GM19397 (cell line): ENCODE measurements at regions not wholly inside any gene's neighbourhood (a gene's known extent, or its start where the extent isn't known, plus 50 kb on each side); places are given as distances from the start of the nearest gene placed in this dataset.
"Not testable (repeated sequence)": the region's sequence is repeated elsewhere in the genome, so short reads cannot be mapped to it uniquely, and the experiment has no call there.

Experiments
- ATAC-seq: cut with Tn5 transposase; IDR thresholded peaks from one replicate; pipeline ENCODE4 v1.9.1; 2021; ENCODE audit warnings: mild to moderate bottlenecking, moderate library complexity; ENCODE audit not compliant: unreplicated experiment

DNA sequence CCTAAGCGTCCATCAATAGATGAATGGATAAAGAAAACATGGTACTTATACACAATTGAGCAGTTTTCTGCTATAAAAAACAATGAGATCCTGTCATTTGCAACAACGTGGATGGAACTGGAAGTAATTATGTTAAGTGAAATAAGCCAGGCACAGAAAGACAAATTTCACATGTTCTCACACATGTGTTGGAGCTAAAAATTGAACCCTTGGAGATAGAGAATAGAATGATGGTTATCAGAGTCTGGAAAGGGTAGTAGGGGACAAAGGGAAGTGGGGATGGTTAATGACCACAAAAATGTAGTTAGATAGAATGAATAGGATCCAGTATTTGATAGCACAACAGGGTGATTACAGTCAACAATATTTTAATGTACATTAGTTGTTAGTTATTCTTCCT is 1033.5 kb downstream of the HACE1 start:
- no peak for ATAC-seq

DNA sequence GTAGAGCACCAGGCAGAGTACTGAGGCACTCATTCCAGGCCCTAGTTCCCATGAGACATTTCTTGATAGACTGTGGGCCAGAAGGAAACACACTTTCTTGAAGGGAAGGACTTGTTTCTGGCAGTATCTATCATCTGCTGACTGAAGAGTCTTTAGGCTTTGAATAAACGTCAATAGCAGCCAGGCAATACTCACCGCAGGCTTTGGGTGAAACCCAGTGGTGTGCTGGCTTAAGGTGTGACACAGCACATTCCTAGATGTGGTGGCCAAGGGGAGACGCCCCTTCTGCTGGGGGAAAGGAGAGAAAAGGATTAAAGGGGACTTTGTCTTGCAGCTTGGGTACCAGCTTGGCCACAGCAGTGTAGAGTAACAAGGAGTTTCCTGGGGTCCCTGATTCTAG is 1039.6 kb downstream of the HACE1 start:
- no peak for ATAC-seq

DNA sequence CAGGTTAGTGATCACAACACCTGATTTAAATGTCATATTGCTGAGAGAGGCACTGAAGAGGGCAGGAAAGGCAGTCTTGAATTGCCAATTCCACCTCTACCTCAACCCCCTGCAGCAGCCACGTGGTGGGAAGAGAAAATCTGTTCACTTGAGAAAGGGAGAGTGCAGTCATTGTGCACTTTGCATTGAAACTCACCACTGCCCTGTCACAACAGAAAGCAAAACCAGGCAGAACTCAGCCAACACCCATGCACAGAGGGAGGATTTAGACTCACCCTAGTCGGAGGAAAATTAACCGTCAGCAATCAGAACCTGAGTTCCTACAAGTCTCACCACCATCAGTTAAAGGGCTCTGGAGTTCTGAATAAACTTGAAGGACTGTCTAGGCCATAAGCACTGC is 1040.2 kb downstream of the HACE1 start:
- ATAC-seq, result no peak

DNA sequence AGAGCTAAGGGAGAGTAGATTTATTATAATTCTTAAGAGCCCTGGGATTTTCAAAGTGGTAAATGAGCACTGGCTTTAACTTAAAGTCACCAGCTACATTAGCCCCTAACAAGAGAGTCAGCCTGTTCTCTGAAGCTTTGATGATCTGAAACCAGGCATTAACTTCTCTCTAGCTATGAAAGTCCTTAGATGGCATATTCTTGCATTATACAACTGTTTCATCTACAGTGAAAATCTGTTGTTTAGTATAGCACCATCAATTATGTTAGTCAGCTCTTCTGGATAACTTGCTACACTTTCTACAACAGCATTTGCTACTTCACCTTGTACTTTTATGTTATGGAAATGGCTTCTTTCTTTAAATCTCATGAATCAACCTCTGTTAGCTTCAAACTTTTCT is 1046.7 kb downstream of the HACE1 start:
- no peak for ATAC-seq

DNA sequence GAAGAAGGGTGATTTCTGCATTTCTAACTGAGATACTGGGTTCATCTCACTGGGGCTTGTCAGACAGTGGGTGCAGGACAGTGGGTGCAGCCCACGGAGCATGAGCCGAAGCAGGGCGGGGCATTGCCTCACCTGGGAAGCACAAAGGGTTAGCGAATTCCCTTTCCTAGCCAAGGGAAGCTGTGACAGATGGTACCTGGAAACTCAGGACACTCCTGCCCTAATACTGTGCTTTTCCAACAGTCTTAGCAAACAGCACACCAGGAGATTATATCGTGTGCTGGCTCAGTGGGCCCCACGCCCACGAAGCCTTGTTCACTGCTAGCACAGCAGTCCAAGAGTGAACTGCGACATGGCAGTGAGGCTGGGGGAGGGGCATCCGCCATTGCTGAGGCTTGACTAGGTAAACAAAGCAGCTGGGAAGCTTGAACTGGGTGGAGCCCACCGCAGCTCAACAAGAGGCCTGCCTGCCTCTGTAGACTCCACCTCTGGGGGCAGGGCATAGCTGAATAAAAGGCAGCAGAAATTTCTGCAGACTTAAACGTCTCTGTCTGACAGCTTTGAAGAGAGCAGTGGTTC is 1057.7 kb downstream of the HACE1 start:
- not testable (repeated sequence) for ATAC-seq

DNA sequence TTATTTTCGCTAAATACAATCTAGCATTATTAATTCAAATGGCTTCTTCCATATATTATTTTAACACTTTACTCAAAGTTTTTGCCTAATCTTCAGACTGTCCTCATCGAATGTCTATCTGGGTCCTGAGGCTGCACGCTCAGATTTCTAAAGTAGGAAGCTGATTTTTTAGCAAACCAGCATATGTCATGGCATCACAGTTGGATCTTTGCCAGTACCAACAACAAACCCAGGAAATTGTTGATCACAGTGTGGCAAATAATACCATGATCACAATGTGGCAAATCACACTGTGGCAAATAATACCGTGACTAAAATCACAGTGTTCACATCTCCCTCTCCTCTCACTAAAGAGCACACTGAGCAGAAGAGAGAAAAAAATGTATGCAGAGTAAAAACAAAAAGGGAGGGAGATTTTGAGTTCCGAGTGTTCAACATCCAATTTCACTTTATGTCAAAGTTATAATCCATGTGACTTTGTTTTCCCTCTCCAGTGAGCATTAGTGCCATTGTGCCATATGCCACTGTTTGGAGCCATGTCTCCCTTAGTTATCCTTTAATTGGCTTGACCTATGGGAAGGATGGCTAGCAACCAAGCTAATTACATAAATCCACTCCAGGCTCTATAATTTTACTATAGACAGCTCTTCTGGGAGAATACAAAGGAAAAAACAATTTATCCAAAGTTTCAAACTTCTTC is 1059.6 kb downstream of the HACE1 start:
- no peak for ATAC-seq

DNA sequence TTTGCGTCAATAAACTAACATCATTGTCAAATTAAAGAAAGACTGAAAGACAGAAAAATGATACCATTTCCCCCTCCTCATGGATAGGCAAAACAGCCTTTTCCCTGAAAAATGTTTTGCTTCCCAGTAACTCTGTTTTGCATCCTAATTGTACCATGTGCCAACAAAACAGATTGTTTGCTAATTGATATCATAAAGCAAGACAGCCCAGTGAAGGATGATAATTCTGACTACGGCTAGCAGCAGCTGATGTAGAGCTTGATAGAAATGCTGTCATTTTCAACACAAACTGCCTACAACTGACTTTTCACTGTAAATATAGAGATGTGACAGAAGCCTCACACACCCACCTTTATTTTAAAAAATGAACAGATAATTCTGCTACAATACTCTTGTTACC is 1061.6 kb downstream of the HACE1 start:
- no peak for ATAC-seq

DNA sequence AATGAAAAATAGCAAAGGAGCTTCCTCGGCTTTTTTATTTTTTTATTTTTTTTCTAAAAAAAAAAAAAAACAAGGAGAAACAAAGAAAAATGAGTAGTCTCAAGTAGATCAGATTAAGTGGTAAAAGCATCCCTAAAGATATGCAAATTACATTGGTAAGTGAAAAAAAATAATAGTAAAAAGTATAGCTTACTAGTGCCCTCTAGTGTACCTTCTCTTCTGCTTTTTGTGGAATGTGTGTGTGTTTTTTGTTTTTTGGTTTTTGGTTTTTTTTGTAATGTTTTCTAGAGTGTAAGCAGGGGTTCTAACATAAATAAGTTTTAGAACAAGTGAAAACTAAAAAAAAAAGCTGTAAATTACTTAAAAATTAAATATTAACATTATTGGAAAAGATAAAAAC is 1062.0 kb downstream of the HACE1 start:
- no peak for ATAC-seq

DNA sequence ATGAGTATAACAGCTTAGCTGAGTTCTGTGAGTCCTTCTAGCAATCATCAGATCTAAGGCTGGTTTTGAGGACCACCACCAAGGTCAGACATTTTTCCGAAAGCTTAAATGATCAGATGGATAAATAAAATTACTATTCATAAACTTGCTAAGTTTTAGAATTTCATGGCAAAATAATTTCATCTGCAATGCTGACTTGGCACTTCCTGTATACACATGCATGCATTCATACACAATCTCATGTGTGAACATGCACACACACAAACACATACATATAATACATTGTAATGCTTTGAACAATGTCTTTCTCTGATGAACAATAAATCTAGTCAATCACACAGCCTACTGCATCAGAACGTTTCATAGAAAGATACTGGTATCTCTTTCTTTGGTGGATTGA is 1068.3 kb downstream of the HACE1 start:
- ATAC-seq, result no peak

DNA sequence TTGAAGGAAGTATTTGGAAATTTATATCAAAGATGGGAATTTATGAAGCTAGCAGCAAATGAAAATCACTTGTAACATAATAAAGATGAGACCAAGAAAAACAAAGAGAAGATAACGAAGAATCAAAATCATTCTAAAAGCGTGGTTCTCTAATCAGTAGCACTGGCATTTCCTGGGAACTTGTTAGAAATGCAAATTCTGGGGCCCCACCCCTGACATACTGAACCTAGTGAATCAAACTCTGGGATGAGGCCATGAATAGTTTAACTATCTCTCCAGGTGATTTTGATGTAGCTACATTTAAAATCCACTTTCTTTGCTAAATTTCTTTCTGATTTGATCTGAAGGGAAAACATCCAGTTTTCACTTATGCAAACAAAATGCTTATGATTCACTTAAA is 1075.6 kb downstream of the HACE1 start:
- ATAC-seq, result no peak

DNA sequence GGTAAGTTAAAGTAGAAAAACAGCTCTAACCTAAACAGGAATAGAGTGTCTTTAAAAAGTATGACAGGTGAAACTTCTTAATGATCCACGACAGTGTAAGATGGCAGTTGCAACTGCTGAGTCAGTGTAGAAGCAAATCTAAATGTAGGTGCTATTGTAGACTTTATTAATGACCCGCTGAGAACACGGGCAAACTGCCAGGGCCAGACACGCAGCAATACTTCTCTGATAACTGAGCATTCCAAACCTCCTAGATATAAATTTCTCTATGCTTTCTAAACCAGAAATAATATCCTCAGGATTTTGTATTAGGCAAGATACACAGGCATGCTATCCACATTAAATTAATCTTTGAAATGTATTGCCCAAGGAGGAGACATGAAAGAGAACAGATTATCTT is 1076.4 kb downstream of the HACE1 start:
- no peak for ATAC-seq

DNA sequence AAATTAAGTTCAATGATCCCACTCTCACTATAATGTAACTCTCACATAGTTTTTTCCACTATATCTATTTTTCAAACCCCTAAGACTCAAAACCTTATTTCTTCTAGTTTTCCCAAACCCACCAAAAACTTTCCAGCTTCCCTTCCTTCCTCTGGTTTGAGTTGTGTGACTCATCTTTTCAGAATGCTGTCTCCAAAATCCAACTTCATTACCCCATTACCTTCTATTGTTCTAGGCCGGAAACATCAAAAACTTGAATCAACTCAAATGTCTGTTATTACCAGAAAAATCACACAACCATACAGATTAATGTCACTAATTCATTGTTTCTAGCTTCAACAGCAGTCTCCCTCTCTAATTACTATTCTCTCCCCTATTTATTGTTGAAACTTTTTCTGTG is 1090.3 kb downstream of the HACE1 start:
- ATAC-seq, result no peak

DNA sequence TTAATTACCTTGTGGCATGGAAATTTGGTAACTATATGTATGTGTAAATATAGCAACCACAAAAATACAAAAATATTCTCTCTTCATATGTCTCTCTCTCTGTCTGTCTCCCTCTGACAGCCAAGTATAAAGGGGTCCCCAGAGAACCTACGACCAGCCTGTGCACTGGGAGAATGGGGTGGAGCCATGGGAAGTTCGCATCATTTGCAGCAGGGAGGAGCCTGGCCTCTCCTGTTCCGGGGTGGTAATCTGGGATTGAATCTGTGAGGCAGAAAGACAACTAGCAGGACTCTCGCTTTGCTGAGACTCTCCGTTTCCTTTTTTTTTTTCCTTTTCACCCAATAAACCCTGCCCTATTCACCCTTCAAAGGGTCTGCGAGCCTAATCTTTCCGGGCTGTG is 1109.1 kb downstream of the HACE1 start:
- ATAC-seq, result no peak

DNA sequence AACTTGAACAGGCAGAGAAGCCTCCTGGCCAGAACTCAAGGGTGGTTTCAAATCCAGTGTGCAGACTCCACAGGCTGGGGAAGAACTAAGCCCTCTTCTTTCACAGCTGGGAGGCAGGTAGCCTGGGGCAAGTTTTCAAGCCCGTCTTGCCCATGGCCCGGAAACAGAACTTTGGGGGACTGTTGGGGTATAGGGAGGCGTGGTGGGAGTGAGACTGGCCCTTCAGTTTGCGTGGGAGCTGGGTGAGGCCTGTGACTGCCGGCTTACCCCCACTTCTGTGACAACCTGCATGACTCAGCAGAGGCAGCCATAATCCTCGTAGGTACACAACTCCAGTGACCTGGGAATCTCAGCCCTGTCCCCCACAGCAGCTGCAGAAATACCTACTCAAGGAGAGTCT is 1125.7 kb downstream of the HACE1 start:
- ATAC-seq, result no peak

DNA sequence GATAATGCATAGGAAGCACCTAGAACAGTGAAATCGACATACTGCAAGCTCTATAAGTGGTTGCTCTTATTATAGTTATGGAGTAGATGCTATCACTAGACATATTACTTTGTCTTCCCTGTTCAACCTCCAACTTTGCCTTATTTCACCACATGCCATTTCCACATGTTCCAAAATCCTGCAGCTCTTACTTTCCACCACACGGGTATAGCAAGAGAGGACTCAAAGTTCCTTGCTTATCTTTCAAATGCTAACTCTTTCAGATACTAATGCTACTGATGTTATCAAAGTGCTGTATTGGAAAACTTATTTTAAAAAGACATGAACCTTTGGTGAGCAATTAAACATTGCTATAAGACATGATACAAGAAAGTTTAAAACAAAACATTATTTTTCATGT is 1130.1 kb downstream of the HACE1 start:
- no peak for ATAC-seq

DNA sequence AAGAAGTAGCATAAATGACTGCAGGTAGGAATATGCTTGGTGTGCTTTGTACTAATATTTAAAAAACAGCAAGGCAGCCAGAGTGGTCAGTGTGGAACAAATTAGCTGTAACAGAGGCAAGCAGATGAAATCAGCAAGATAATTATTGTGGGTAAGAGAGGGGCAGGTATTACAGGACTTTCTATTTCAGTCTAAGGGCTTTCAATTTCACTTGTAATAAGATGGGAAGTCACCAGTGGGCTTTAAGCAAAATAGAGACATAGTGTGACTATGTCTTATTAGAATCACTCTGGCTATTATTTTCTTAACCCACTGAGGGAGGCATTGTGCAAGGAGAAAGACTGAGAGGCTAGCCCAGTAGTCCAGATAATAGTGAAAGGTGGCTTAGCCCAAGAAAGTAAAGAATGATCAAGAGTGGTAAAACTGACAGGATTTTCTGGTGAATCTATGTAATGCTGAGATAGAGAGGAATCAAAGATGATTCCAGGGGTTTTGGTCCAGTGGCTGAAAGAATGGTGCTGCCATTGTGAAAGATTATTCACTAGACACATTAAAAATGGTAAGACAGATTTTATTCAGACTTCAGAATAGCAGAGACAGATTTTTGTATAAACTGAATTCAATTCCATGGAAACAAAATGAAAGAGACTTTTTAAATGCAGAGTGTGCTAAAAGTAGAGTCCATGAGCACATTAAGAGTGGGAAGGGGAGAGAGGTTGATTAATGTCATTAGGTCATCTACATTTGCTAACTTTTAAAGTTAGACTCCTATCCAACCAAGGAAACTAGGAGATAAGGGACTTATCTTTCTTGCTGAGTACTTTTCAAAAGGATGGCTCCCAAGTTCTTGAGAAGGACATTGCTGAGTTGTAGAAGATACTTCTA is 1136.0 kb downstream of the HACE1 start:
- no peak for ATAC-seq

DNA sequence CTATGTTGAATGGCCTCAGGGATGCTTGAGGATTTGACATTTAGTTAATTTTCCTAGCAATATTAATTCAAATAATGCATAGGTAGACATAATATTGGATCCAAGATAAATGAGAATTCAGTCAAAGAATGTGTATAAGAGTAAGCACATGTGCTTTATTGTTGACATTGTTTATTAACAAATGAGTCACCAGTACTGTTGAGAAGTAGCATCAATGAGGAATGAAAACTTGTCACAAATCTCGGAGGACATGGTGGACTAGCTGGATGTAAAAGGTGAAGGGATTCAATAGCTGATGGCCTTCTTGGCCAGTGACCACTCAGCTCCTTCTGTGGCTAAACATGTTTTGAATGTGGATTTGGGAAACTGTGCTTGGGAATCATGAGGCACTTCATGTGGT is 1137.0 kb downstream of the HACE1 start:
- ATAC-seq, result no peak

DNA sequence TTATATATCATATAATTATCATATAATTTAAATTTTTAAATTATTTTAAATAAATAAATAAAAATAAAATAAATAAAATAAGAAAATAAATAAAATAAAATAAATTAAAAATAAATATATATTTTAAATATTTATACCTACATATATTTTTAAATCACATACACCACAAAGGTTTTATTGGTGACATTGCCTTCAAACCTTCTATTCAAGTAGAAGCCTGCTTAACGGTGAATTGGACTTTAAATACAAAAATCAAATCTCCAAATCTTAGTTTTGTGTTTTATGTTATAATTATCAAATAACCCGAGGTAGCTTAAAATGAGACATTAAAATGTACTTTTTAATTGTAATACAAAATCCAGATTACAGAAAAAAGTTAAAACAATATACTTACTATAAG is 1137.8 kb downstream of the HACE1 start:
- ATAC-seq, result no peak

DNA sequence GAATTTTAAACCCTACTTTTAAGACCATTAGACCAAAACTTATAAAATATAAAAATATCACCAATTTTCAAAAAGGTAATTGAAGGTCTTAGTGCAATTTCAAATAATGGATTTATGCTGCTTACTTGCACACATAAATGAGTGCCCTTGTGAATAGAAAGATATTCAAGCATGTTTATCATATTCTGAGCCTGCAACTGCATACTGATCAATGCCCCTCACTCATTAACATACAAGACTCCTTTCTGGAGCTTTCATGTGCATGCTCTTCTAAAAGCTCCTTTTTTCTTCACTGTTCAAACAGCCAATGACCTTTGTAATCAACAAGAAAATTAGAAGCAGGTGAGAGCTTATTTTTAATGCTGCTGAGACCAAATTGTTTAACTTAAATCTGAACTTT is 1139.3 kb downstream of the HACE1 start:
- no peak for ATAC-seq

DNA sequence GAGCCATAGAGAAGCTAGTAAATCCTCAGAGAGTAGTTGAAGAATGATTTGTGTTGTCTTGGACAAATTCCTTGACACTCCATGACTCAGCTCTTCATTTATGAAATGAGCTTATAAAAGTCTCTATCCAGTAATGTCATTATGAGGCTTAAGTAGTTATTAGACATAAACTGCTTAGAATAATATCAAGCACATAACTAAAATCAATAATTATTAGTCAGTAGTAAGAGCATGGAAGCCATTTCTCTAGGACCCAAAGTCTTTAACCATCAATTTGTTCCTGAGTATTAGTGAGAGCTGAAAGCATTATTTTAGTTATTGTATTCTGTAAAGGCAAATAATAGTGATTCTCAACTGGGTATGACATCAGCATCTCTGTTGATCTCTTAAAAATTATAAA is 1140.2 kb downstream of the HACE1 start:
- no peak for ATAC-seq

DNA sequence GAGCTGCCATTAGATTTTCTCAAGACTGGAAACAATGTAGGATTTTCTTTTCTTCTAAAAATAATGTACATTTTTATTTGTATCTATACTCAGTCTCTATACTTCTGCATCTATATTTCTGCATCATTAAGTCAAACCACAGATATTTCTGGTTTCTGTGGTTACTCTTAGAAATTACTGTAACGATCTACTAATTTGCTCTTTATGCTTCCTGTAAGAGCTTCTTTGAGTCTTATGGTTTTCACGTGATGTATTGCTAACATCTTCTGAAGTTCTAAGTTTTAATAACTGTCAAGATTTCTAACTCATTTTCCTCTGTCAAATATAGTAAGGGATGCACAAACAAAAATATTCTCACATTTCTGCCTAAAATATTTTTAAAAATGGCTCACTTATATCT is 1144.5 kb downstream of the HACE1 start:
- no peak for ATAC-seq

DNA sequence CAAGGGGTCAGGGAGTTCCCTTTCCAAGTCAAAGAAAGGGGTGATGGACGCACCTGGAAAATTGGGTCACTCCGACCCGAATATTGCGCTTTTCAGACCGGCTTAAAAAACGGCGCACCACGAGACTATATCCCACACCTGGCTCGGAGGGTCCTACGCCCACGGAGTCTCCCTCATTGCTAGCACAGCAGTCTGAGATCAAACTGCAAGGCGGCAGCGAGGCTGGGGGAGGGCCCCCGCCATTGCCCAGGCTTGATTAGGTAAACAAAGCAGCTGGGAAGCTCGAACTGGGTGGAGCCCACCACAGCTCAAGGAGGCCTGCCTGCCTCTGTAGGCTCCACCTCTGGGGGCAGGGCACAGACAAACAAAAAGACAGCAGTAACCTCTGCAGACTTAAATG is 1150.5 kb downstream of the HACE1 start:
- ATAC-seq, result not testable (repeated sequence)
